K562 (cell line): ENCODE measurements at regions not wholly inside any gene's neighbourhood (a gene's known extent, or its start where the extent isn't known, plus 50 kb on each side); places are given as distances from the start of the nearest gene placed in this dataset.
"Not testable (repeated sequence)": the region's sequence is repeated elsewhere in the genome, so short reads cannot be mapped to it uniquely, and the experiment has no call there.

Experiments
- ATAC-seq: fragments of 200-7000 bp; cut with Tn5 transposase; 3 replicates; pipeline ENCODE4 v1.9.1; 2020; ENCODE audit warnings: moderate library complexity
- BruUV-seq: library from RNA; stranded (reverse); fragments of 400-500 nt; replicated peaks from 2 replicates; lab custom pipeline; 2021; lab: Mats Ljungman, UMichigan
- CTCF ChIA-PET: fragments of 300-600 bp; formaldehyde crosslinking; extraction: SDS; loops from one replicate; lab custom pipeline; 2021; ENCODE audit warnings: low intra/inter-chr PET ratio; lab: Yijun Ruan, JAX
- POLR2A ChIA-PET: fragments of 300-600, 350-650 bp; sonication (Branson Sonifier 250); formaldehyde crosslinking; extraction: SDS; loops from one replicate; lab custom pipeline; 2021; ENCODE audit warnings: antibody characterized with exemption, inconsistent platforms; lab: Yijun Ruan, JAX
- DNase-seq, 4 experiments: peaks; one replicate each; pipeline versions ENCODE4 v3.0.0 to v3.0.0-alpha.2; 2011 to 2018; ENCODE audit warnings: low spot score in 3 of 4, mixed read lengths in 3 of 4; ENCODE audit errors: extremely low read depth in 1 of 4
- FAIRE-seq: peaks from 2 replicates; lab custom pipeline; 2011; peaks lifted over from hg19 to GRCh38; lab: Jason Lieb, UNC
- H2AFZ ChIP-seq: 2 replicates; pipeline ENCODE4 v1.6.0; 2011; ENCODE audit warnings: low read depth, low read length, control low read depth, inconsistent platforms
- H3K27ac ChIP-seq: fragments of 200-600 bp; 3 replicates; pipeline ENCODE4 v1.8.0; 2011; ENCODE audit warnings: low read depth, mild to moderate bottlenecking, control low read depth, inconsistent platforms, low read length, moderate library complexity, mixed read lengths; ENCODE audit errors: extremely low read depth
- H3K27me3 ChIP-seq, 2 experiments: fragments of 300-600 bp in 1 of 2; 2 replicates in 1 of 2; 3 replicates in 1 of 2; pipeline versions ENCODE4 v1.6.0 to v1.8.0; 2011; ENCODE audit warnings: inconsistent platforms in 2 of 2, low read length in 2 of 2, mild to moderate bottlenecking in 1 of 2, mixed read lengths in 1 of 2, moderate library complexity in 1 of 2; ENCODE audit not compliant: control insufficient read depth in 2 of 2, insufficient read depth in 2 of 2
- H3K36me3 ChIP-seq: fragments of 300-600 bp; 3 replicates; pipeline ENCODE4 v1.8.0; 2011; ENCODE audit warnings: mild to moderate bottlenecking, low read length, inconsistent platforms; ENCODE audit not compliant: control insufficient read depth, insufficient read depth
- H3K4me1 ChIP-seq, 2 experiments: fragments of 200-600 bp in 1 of 2; replicated peaks in 1 of 2; 2 replicates in 1 of 2; 3 replicates in 1 of 2; pipeline versions ENCODE4 v1.5.1 to v1.8.0; 2011; ENCODE audit warnings: inconsistent platforms in 2 of 2, low read length in 2 of 2, mild to moderate bottlenecking in 1 of 2, mixed read lengths in 1 of 2, moderate library complexity in 1 of 2; ENCODE audit not compliant: control insufficient read depth in 2 of 2, insufficient read depth in 2 of 2
- H3K4me2 ChIP-seq: 2 replicates; pipeline ENCODE4 v1.6.1; 2011; ENCODE audit warnings: low read length, control low read depth, inconsistent platforms, mixed read lengths; ENCODE audit not compliant: insufficient read depth
- H3K4me3 ChIP-seq: fragments of 200-600 bp; sonication (generic), shearing (Covaris generic); 2 replicates; pipeline ENCODE4 v1.5.1; 2016; ENCODE audit warnings: control low read depth, inconsistent platforms
- H3K79me2 ChIP-seq: fragments of 200-600 bp; 3 replicates; pipeline ENCODE4 v1.8.0; 2011; ENCODE audit warnings: low read length, inconsistent platforms; ENCODE audit not compliant: control insufficient read depth, insufficient read depth
- H3K9ac ChIP-seq, 2 experiments: 2 replicates each; pipeline versions ENCODE4 v1.6.0 to v1.6.1; 2011; ENCODE audit warnings: low read depth in 2 of 2, low read length in 2 of 2, control low read depth in 1 of 2, inconsistent platforms in 1 of 2, mild to moderate bottlenecking in 1 of 2, mixed read lengths in 1 of 2; ENCODE audit not compliant: insufficient read depth in 1 of 2
- H3K9me1 ChIP-seq: one replicate; pipeline ENCODE4 v1.6.0; 2011; ENCODE audit warnings: inconsistent platforms, mild to moderate bottlenecking, low read length, moderate library complexity; ENCODE audit not compliant: control insufficient read depth, insufficient read depth
- H3K9me3 ChIP-seq: replicated peaks from 2 replicates; pipeline ENCODE4 v1.5.1; 2011; ENCODE audit warnings: low read depth, low read length, inconsistent platforms; ENCODE audit not compliant: control insufficient read depth, insufficient read depth
- H4K20me1 ChIP-seq: replicated peaks from 2 replicates; pipeline ENCODE4 v1.6.1; 2011; ENCODE audit warnings: low read length, inconsistent platforms, mixed read lengths; ENCODE audit not compliant: control insufficient read depth, insufficient read depth
- WGBS: fragments of 100-300 bp; shearing (Covaris generic); methylation state at CpG from one replicate; pipeline ENCODE4 v1.1.6; 2016; ENCODE audit warnings: low coverage, mixed read lengths; ENCODE audit not compliant: insufficient coverage; ENCODE audit errors: missing lambda C conversion rate; 5-methylcytosine and 5-hydroxymethylcytosine counted together
- in situ Hi-C: fragments of 300-500 bp; cut with MboI; formaldehyde crosslinking; loops from 4 replicates; pipeline ENCODE4 v1.15.0; 2018; ENCODE audit warnings: inconsistent platforms, mixed read lengths
- intact Hi-C: fragments of 100-400 bp; cut with micrococcal nuclease; formaldehyde crosslinking; loops from 2 replicates; pipeline ENCODE4 v1.14.2; 2022

GRCh38 chr7:153989742-153990425 lies 62.3 kb upstream of the DPP6 start:
- BruUV-seq, H3K4me2 ChIP-seq, FAIRE-seq, H3K9me3 ChIP-seq, CTCF ChIA-PET, intact Hi-C loops, H3K9ac ChIP-seq, H3K4me1 ChIP-seq, H4K20me1 ChIP-seq, H3K27ac ChIP-seq, H3K9me1 ChIP-seq, H3K4me3 ChIP-seq, POLR2A ChIA-PET, H3K27me3 ChIP-seq, H2AFZ ChIP-seq, H3K79me2 ChIP-seq, in situ Hi-C loops, H3K36me3 ChIP-seq: not testable (repeated sequence)
- DNase-seq (peak in 1 of 4 experiments; percentile 9), ATAC-seq (peak; percentile 99)
- WGBS, result 4% methylated on average over 5 of the region's 11 CpGs

GRCh38 chr7:153991471-153991870 lies 60.7 kb upstream of the DPP6 start:
- POLR2A ChIA-PET, H3K79me2 ChIP-seq, DNase-seq, H3K27me3 ChIP-seq, ATAC-seq, H3K4me1 ChIP-seq, CTCF ChIA-PET, H4K20me1 ChIP-seq, intact Hi-C loops, H3K4me2 ChIP-seq, H2AFZ ChIP-seq, in situ Hi-C loops, H3K9ac ChIP-seq, H3K27ac ChIP-seq, H3K36me3 ChIP-seq, BruUV-seq, FAIRE-seq, H3K9me3 ChIP-seq, H3K4me3 ChIP-seq, H3K9me1 ChIP-seq: not testable (repeated sequence)
- 2% methylated on average over 2 of the region's 3 CpGs for WGBS

- H3K9me3 ChIP-seq, FAIRE-seq, in situ Hi-C loops: not testable (repeated sequence)
Observed at GRCh38 chr7:153993402-153993801, 58.8 kb upstream of the DPP6 start.

GRCh38 chr7:153998896-153999295 lies 53.3 kb upstream of the DPP6 start:
- H3K9me1 ChIP-seq, DNase-seq, POLR2A ChIA-PET, H3K9me3 ChIP-seq, H3K4me3 ChIP-seq, H3K4me1 ChIP-seq, H2AFZ ChIP-seq, in situ Hi-C loops, H3K79me2 ChIP-seq, H4K20me1 ChIP-seq, FAIRE-seq, CTCF ChIA-PET, H3K27ac ChIP-seq, BruUV-seq, H3K9ac ChIP-seq, H3K36me3 ChIP-seq, intact Hi-C loops, H3K27me3 ChIP-seq, ATAC-seq, H3K4me2 ChIP-seq: not testable (repeated sequence)
- 0% methylated on average over 3 of the region's 4 CpGs for whole genome bisulfite sequencing

More at GRCh38 chr7:153993402-153993801, 58.8 kb upstream of the DPP6 start:
- H3K27ac ChIP-seq, H3K4me3 ChIP-seq, H2AFZ ChIP-seq, H3K9me1 ChIP-seq, H3K4me1 ChIP-seq, H3K4me2 ChIP-seq, POLR2A ChIA-PET, H3K9ac ChIP-seq, ATAC-seq, H4K20me1 ChIP-seq, BruUV-seq, DNase-seq, intact Hi-C loops, H3K36me3 ChIP-seq, CTCF ChIA-PET, H3K79me2 ChIP-seq, H3K27me3 ChIP-seq: not testable (repeated sequence)
- 0% methylated on average over 2 of the region's 2 CpGs for WGBS
